ENCODE measurements at regions not wholly inside any gene's neighbourhood (a gene's known extent, or its start where the extent isn't known, plus 50 kb on each side); places are given as distances from the start of the nearest gene placed in this dataset.

- Mint-ChIP-seq H3K4me1 (ENCODE audit: low read depth) (no peaks in the 10 kb centered on the region), H3K27ac (no peak overlapping the region), H3K9me3 (no peaks in the 10 kb centered on the region), H3K36me3 (ENCODE audit: low read depth) (no peaks in the 10 kb centered on the region), H3K4me3 (no peak overlapping the region), H3K27me3 (ENCODE audit: low read depth) (no peaks in the 10 kb centered on the region)
Measured at GRCh38 chr2:221170548-221170947, 401.6 kb downstream of the EPHA4 start.

- Mint-ChIP-seq H3K27ac (no peak overlapping the region), H3K27me3 (ENCODE audit: low read depth) (no peaks in the 10 kb centered on the region), H3K4me3 (no peak overlapping the region), H3K4me1 (ENCODE audit: low read depth) (no peaks in the 10 kb centered on the region), H3K9me3 (no peaks in the 10 kb centered on the region), H3K36me3 (ENCODE audit: low read depth) (no peaks in the 10 kb centered on the region)
Measured at GRCh38 chr2:221176667-221177066, 395.4 kb downstream of the EPHA4 start.

- H3K4me1 Mint-ChIP-seq (ENCODE audit: low read depth), result no peaks in the 10 kb centered on the region
- H3K9me3 Mint-ChIP-seq, result no peaks in the 10 kb centered on the region
- H3K27me3 Mint-ChIP-seq (ENCODE audit: low read depth), result no peaks in the 10 kb centered on the region
- H3K36me3 Mint-ChIP-seq (ENCODE audit: low read depth), result no peaks in the 10 kb centered on the region
- no peak overlapping the region for H3K4me3 Mint-ChIP-seq
- no peak overlapping the region for H3K27ac Mint-ChIP-seq
Measured at GRCh38 chr2:221178139-221178538, 394.0 kb downstream of the EPHA4 start.

- no peaks in the 10 kb centered on the region for H3K9me3 Mint-ChIP-seq
- no peaks in the 10 kb centered on the region for H3K4me1 Mint-ChIP-seq (ENCODE audit: low read depth)
- no peaks in the 10 kb centered on the region for H3K27me3 Mint-ChIP-seq (ENCODE audit: low read depth)
- no peak overlapping the region for H3K4me3 Mint-ChIP-seq
- no peak overlapping the region for H3K27ac Mint-ChIP-seq
- no peaks in the 10 kb centered on the region for H3K36me3 Mint-ChIP-seq (ENCODE audit: low read depth)
Measured at GRCh38 chr2:221186873-221187272, 385.2 kb downstream of the EPHA4 start.

- H3K27ac Mint-ChIP-seq, result no peak overlapping the region
- H3K4me3 Mint-ChIP-seq, result no peak overlapping the region
- no peaks in the 10 kb centered on the region for H3K27me3 Mint-ChIP-seq (ENCODE audit: low read depth)
- no peaks in the 10 kb centered on the region for H3K9me3 Mint-ChIP-seq
- H3K36me3 Mint-ChIP-seq (ENCODE audit: low read depth), result no peaks in the 10 kb centered on the region
- H3K4me1 Mint-ChIP-seq (ENCODE audit: low read depth), result no peaks in the 10 kb centered on the region
Measured at GRCh38 chr2:221189431-221190067, 382.6 kb downstream of the EPHA4 start.

GRCh38 chr2:221195829-221196228 lies 376.3 kb downstream of the EPHA4 start:
- Mint-ChIP-seq H3K27ac (no peak overlapping the region), H3K27me3 (ENCODE audit: low read depth) (no peaks in the 10 kb centered on the region), H3K9me3 (no peaks in the 10 kb centered on the region), H3K36me3 (ENCODE audit: low read depth) (no peaks in the 10 kb centered on the region), H3K4me1 (ENCODE audit: low read depth) (no peaks in the 10 kb centered on the region), H3K4me3 (no peak overlapping the region)

GRCh38 chr2:221197225-221197856 lies 374.8 kb downstream of the EPHA4 start:
- Mint-ChIP-seq H3K4me1 (ENCODE audit: low read depth) (no peaks in the 10 kb centered on the region), H3K27ac (no peak overlapping the region), H3K36me3 (ENCODE audit: low read depth) (no peaks in the 10 kb centered on the region), H3K27me3 (ENCODE audit: low read depth) (no peaks in the 10 kb centered on the region), H3K9me3 (no peaks in the 10 kb centered on the region), H3K4me3 (no peak overlapping the region)

GRCh38 chr2:221198309-221198708 lies 373.8 kb downstream of the EPHA4 start:
- no peaks in the 10 kb centered on the region for H3K9me3 Mint-ChIP-seq
- no peak overlapping the region for H3K27ac Mint-ChIP-seq
- no peaks in the 10 kb centered on the region for H3K27me3 Mint-ChIP-seq (ENCODE audit: low read depth)
- no peaks in the 10 kb centered on the region for H3K36me3 Mint-ChIP-seq (ENCODE audit: low read depth)
- H3K4me1 Mint-ChIP-seq (ENCODE audit: low read depth), result no peaks in the 10 kb centered on the region
- no peak overlapping the region for H3K4me3 Mint-ChIP-seq

- Mint-ChIP-seq H3K4me3 (no peak overlapping the region), H3K9me3 (no peaks in the 10 kb centered on the region), H3K36me3 (ENCODE audit: low read depth) (no peaks in the 10 kb centered on the region), H3K27ac (no peak overlapping the region), H3K27me3 (ENCODE audit: low read depth) (no peaks in the 10 kb centered on the region), H3K4me1 (ENCODE audit: low read depth) (no peaks in the 10 kb centered on the region)
Measured at GRCh38 chr2:221200184-221200839, 371.8 kb downstream of the EPHA4 start.

- Mint-ChIP-seq H3K36me3 (ENCODE audit: low read depth) (no peaks in the 10 kb centered on the region), H3K4me3 (no peak overlapping the region), H3K4me1 (ENCODE audit: low read depth) (no peaks in the 10 kb centered on the region), H3K27ac (no peak overlapping the region), H3K27me3 (ENCODE audit: low read depth) (no peaks in the 10 kb centered on the region), H3K9me3 (no peaks in the 10 kb centered on the region)
Measured at GRCh38 chr2:221202431-221202830, 369.7 kb downstream of the EPHA4 start.

GRCh38 chr2:221203125-221203524 lies 369.0 kb downstream of the EPHA4 start:
- no peak overlapping the region for H3K4me3 Mint-ChIP-seq

GRCh38 chr2:221203856-221204255 lies 368.2 kb downstream of the EPHA4 start:
- Mint-ChIP-seq H3K4me3 (no peak overlapping the region), H3K27ac (no peak overlapping the region), H3K27me3 (ENCODE audit: low read depth) (no peaks in the 10 kb centered on the region), H3K4me1 (ENCODE audit: low read depth) (no peaks in the 10 kb centered on the region), H3K9me3 (no peaks in the 10 kb centered on the region), H3K36me3 (ENCODE audit: low read depth) (no peaks in the 10 kb centered on the region)

More at GRCh38 chr2:221203125-221203524, 369.0 kb downstream of the EPHA4 start:
- Mint-ChIP-seq H3K36me3 (ENCODE audit: low read depth) (no peaks in the 10 kb centered on the region), H3K9me3 (no peaks in the 10 kb centered on the region), H3K27me3 (ENCODE audit: low read depth) (no peaks in the 10 kb centered on the region), H3K27ac (no peak overlapping the region), H3K4me1 (ENCODE audit: low read depth) (no peaks in the 10 kb centered on the region)

- Mint-ChIP-seq H3K4me1 (ENCODE audit: low read depth) (no peaks in the 10 kb centered on the region), H3K27ac (no peak overlapping the region), H3K36me3 (ENCODE audit: low read depth) (no peaks in the 10 kb centered on the region), H3K9me3 (no peaks in the 10 kb centered on the region), H3K27me3 (ENCODE audit: low read depth) (no peaks in the 10 kb centered on the region), H3K4me3 (no peak overlapping the region)
Measured at GRCh38 chr2:221204699-221205098, 367.4 kb downstream of the EPHA4 start.

GRCh38 chr2:221205103-221205673 lies 366.9 kb downstream of the EPHA4 start:
- H3K27ac Mint-ChIP-seq, result no peak overlapping the region

GRCh38 chr2:221210686-221211085 lies 361.4 kb downstream of the EPHA4 start:
- Mint-ChIP-seq H3K9me3 (no peaks in the 10 kb centered on the region), H3K4me3 (no peak overlapping the region), H3K4me1 (ENCODE audit: low read depth) (no peaks in the 10 kb centered on the region), H3K27me3 (ENCODE audit: low read depth) (no peaks in the 10 kb centered on the region), H3K27ac (no peak overlapping the region), H3K36me3 (ENCODE audit: low read depth) (no peaks in the 10 kb centered on the region)

More at GRCh38 chr2:221205103-221205673, 366.9 kb downstream of the EPHA4 start:
- no peak overlapping the region for H3K4me3 Mint-ChIP-seq
- no peaks in the 10 kb centered on the region for H3K9me3 Mint-ChIP-seq
- no peaks in the 10 kb centered on the region for H3K36me3 Mint-ChIP-seq (ENCODE audit: low read depth)
- no peaks in the 10 kb centered on the region for H3K4me1 Mint-ChIP-seq (ENCODE audit: low read depth)
- no peaks in the 10 kb centered on the region for H3K27me3 Mint-ChIP-seq (ENCODE audit: low read depth)

Measured in T-helper 1 cell treated with Interleukin-12 subunit alpha and Interleukin-12 subunit beta and Interleukin-4 antibody, amounts not matched to agents 30 μg/mL and 1 μg/mL, for 36 hours (primary cell).